IPS DF 4.7 (cell line): ENCODE measurements at regions not wholly inside any gene's neighbourhood (a gene's known extent, or its start where the extent isn't known, plus 50 kb on each side); places are given as distances from the start of the nearest gene placed in this dataset.

ENCODE experiments used
- DNase-seq: peaks from one replicate; pipeline ENCODE4 v3.0.0-alpha.2; 2013; ENCODE audit warnings: low spot score; ENCODE audit errors: extremely low read depth

GRCh38 chr4:33518856-33519255 is 2725.5 kb downstream of the ARAP2 start:
- DNase-seq = no peak

GRCh38 chr4:33532821-33533220 is 2711.5 kb downstream of the ARAP2 start:
- DNase-seq = no peak

GRCh38 chr4:33536898-33537297 is 2707.4 kb downstream of the ARAP2 start:
- DNase-seq = no peak

GRCh38 chr4:33537527-33537926 is 2706.8 kb downstream of the ARAP2 start:
- DNase-seq = no peak

- DNase-seq = no peak
These were observed 2700.3 kb downstream of the ARAP2 start for GRCh38 chr4:33543941-33544450.

- no peak for DNase-seq
These were observed 2693.1 kb downstream of the ARAP2 start for GRCh38 chr4:33551244-33551643.

- DNase-seq = no peak
These were observed 2683.1 kb downstream of the ARAP2 start for GRCh38 chr4:33561259-33561658.

- no peak for DNase-seq
These were observed 2677.7 kb downstream of the ARAP2 start for GRCh38 chr4:33566649-33567048.

GRCh38 chr4:33577791-33578190 is 2666.5 kb downstream of the ARAP2 start:
- DNase-seq = no peak

GRCh38 chr4:33579951-33580350 is 2664.4 kb downstream of the ARAP2 start:
- DNase-seq = no peak

- no peak for DNase-seq
These were observed 2651.6 kb downstream of the ARAP2 start for GRCh38 chr4:33592701-33593100.

- no peak for DNase-seq
These were observed 2637.4 kb downstream of the ARAP2 start for GRCh38 chr4:33606951-33607350.

GRCh38 chr4:33616121-33616520 is 2628.2 kb downstream of the ARAP2 start:
- DNase-seq = no peak

GRCh38 chr4:33625748-33626147 is 2618.6 kb downstream of the ARAP2 start:
- DNase-seq = no peak

- no peak for DNase-seq
These were observed 2618.1 kb downstream of the ARAP2 start for GRCh38 chr4:33626221-33626620.

- DNase-seq = no peak
These were observed 2616.0 kb downstream of the ARAP2 start for GRCh38 chr4:33628296-33628695.

GRCh38 chr4:33649015-33649414 is 2595.3 kb downstream of the ARAP2 start:
- DNase-seq = no peak

GRCh38 chr4:33649471-33649870 is 2594.8 kb downstream of the ARAP2 start:
- no peak for DNase-seq

GRCh38 chr4:33650036-33650435 is 2594.3 kb downstream of the ARAP2 start:
- DNase-seq = no peak

GRCh38 chr4:33658971-33659370 is 2585.3 kb downstream of the ARAP2 start:
- no peak for DNase-seq

GRCh38 chr4:33661636-33662035 is 2582.7 kb downstream of the ARAP2 start:
- DNase-seq = no peak

- DNase-seq = no peak
These were observed 2558.4 kb downstream of the ARAP2 start for GRCh38 chr4:33685939-33686338.

- no peak for DNase-seq
These were observed 2548.3 kb downstream of the ARAP2 start for GRCh38 chr4:33696041-33696440.

GRCh38 chr4:33696586-33696985 is 2547.7 kb downstream of the ARAP2 start:
- DNase-seq = no peak
